ENCODE measurements at regions not wholly inside any gene's neighbourhood (a gene's known extent, or its start where the extent isn't known, plus 50 kb on each side); places are given as distances from the start of the nearest gene placed in this dataset.

GRCh38 chr2:234335661-234336228 is 161.1 kb downstream of the ARL4C start:
- peak; percentile 22 for DNase-seq (ENCODE audit: low read depth)

- no peak for DNase-seq (ENCODE audit: low read depth)
Observed at GRCh38 chr2:234334756-234335155, 162.1 kb downstream of the ARL4C start.

- no peak for DNase-seq (ENCODE audit: low read depth)
Observed at GRCh38 chr2:234334151-234334550, 162.7 kb downstream of the ARL4C start.

- no peak for DNase-seq (ENCODE audit: low read depth)
Observed at GRCh38 chr2:234333168-234334130, 163.4 kb downstream of the ARL4C start.

GRCh38 chr2:234331966-234332365 is 164.9 kb downstream of the ARL4C start:
- no peak for DNase-seq (ENCODE audit: low read depth)

GRCh38 chr2:234331566-234331965 is 165.3 kb downstream of the ARL4C start:
- no peak for DNase-seq (ENCODE audit: low read depth)

GRCh38 chr2:234330902-234331301 is 166.0 kb downstream of the ARL4C start:
- no peak for DNase-seq (ENCODE audit: low read depth)

GRCh38 chr2:234329202-234329960 is 167.5 kb downstream of the ARL4C start:
- no peak for DNase-seq (ENCODE audit: low read depth)

GRCh38 chr2:234328444-234328990 is 168.4 kb downstream of the ARL4C start:
- DNase-seq (ENCODE audit: low read depth) = no peak

GRCh38 chr2:234326694-234327093 is 170.2 kb downstream of the ARL4C start:
- no peak for DNase-seq (ENCODE audit: low read depth)

GRCh38 chr2:234324116-234324515 is 172.8 kb downstream of the ARL4C start:
- DNase-seq (ENCODE audit: low read depth) = no peak

- no peak for DNase-seq (ENCODE audit: low read depth)
Observed at GRCh38 chr2:234322766-234323465, 174.0 kb downstream of the ARL4C start.

GRCh38 chr2:234320066-234320465 is 176.8 kb downstream of the ARL4C start:
- DNase-seq (ENCODE audit: low read depth) = no peak

- DNase-seq (ENCODE audit: low read depth) = no peak
Observed at GRCh38 chr2:234318361-234318760, 178.5 kb downstream of the ARL4C start.

GRCh38 chr2:234313558-234313957 is 183.3 kb downstream of the ARL4C start:
- DNase-seq (ENCODE audit: low read depth) = no peak

- DNase-seq (ENCODE audit: low read depth) = no peak
Observed at GRCh38 chr2:234310166-234310565, 186.7 kb downstream of the ARL4C start.

GRCh38 chr2:234309431-234309830 is 187.4 kb downstream of the ARL4C start:
- no peak for DNase-seq (ENCODE audit: low read depth)

- peak; percentile 42 for DNase-seq (ENCODE audit: low read depth)
Observed at GRCh38 chr2:234308813-234309195, 188.1 kb downstream of the ARL4C start.

GRCh38 chr2:234308073-234308812 is 188.6 kb downstream of the ARL4C start:
- DNase-seq (ENCODE audit: low read depth) = no peak

GRCh38 chr2:234307322-234307961 is 189.4 kb downstream of the ARL4C start:
- DNase-seq (ENCODE audit: low read depth) = no peak

All from stimulated activated CD8-positive, alpha-beta memory T cell treated with anti-CD3 and anti-CD28 coated beads, Interleukin-12 subunit alpha, Interleukin-12 subunit beta, amount 100 ng/mL, for 4 hours (primary cell).